Pancreas (tissue), 10 donors: ENCODE measurements at regions not wholly inside any gene's neighbourhood (a gene's known extent, or its start where the extent isn't known, plus 50 kb on each side); places are given as distances from the start of the nearest gene placed in this dataset.

Experiments used
- ATAC-seq, 4 donors: fragments of 200-7000 bp; cut with Tn5 transposase; one replicate each; pipeline versions ENCODE4 v1.8.0 to v1.9.1; 2020; ENCODE audit warnings: mild to moderate bottlenecking in 4 of 4, moderate library complexity in 4 of 4
- DNase-seq, 6 donors: peaks; one replicate each; pipeline ENCODE4 v3.0.0-alpha.2; 2020
- FAIRE-seq: peaks from 2 replicates; lab custom pipeline; 2012; peaks lifted over from hg19 to GRCh38; lab: Jason Lieb, UNC
- H3K27ac ChIP-seq, 4 donors: fragments of 200-600 bp; sonication (generic); 1 replicate in 3 of 4; 2 replicates in 1 of 4; pipeline versions ENCODE4 v1.5.0 to v1.8.0; 2020
- H3K27me3 ChIP-seq, 4 donors: fragments of 200-600 bp; one replicate each; pipeline ENCODE4 v1.8.0; 2021
- H3K36me3 ChIP-seq, 3 donors: fragments of 200-600 bp; sonication (generic) in 1 of 3; one replicate each; pipeline versions ENCODE4 v1.5.0 to v1.8.0; 2020 to 2021
- H3K4me1 ChIP-seq, 3 donors: fragments of 200-600 bp; one replicate each; pipeline ENCODE4 v1.8.0; 2021
- H3K4me3 ChIP-seq, 4 donors: fragments of 200-600 bp; sonication (generic) in 2 of 4; one replicate each; pipeline versions ENCODE4 v1.5.0 to v1.8.0; 2020 to 2021
- H3K9me3 ChIP-seq, 4 donors: fragments of 200-600 bp; one replicate each; pipeline ENCODE4 v1.8.0; 2021
- CTCF ChIP-seq, 4 donors: fragments of 200-600 bp; sonication (generic) in 3 of 4; IDR thresholded peaks; one replicate each; pipeline versions ENCODE4 v1.5.0 to v1.8.0; 2021; ENCODE audit warnings: antibody characterized with exemption in 4 of 4
- WGBS, 2 donors: extraction: QIAGEN DNeasy Blood & Tissue Kit; methylation state at CpG; one replicate each; pipeline ENCODE4 v1.1.7; 2013; 5-methylcytosine and 5-hydroxymethylcytosine counted together
- intact Hi-C, 3 donors: fragments of 100-400 bp; cut with DNase I; formaldehyde crosslinking; loops; one replicate each; pipeline versions ENCODE4 v1.11.1 to v1.14.2; 2022
- donor health status: healthy with polysubstance abuse.
- donor health status: DM: no; HTN: no; CAD: no; lungs with moderate emphysema.
- donor health status: DM: no; HTN: no; CAD: no.
- donor health status: control.
- donor health status: control.
- donor health status: Bipolar disorder and iron deficiency.
- donor health status: DM: yes; HTN: yes; CAD: no.
- donor health status: DM: no; HTN: no; CAD: no.
- donor health status: DM: no; HTN: no; CAD: no.
- donor health status: DM: yes; HTN: yes; CAD: no.

- no peak for ATAC-seq
- Histone ChIP-seq H3K4me1 (no peaks in the 10 kb centered on the region), H3K4me3 (no peak overlapping the region), H3K27ac (no peak overlapping the region), H3K27me3 (no peaks in the 10 kb centered on the region), H3K36me3 (no peaks in the 10 kb centered on the region), H3K9me3 (no peaks in the 10 kb centered on the region)
- TF ChIP-seq CTCF (IDR thresholded peaks at IDR 0.05): no peak
- intact Hi-C loops: no loop called here
- no peak for DNase-seq
- WGBS, 2 donors: 60 to 67% methylated on average over 3 of the region's 3 CpGs
- FAIRE-seq: no peak
Observed at GRCh38 chr17:71063559-71063958, 894.2 kb downstream of the KCNJ2 start.

DNA sequence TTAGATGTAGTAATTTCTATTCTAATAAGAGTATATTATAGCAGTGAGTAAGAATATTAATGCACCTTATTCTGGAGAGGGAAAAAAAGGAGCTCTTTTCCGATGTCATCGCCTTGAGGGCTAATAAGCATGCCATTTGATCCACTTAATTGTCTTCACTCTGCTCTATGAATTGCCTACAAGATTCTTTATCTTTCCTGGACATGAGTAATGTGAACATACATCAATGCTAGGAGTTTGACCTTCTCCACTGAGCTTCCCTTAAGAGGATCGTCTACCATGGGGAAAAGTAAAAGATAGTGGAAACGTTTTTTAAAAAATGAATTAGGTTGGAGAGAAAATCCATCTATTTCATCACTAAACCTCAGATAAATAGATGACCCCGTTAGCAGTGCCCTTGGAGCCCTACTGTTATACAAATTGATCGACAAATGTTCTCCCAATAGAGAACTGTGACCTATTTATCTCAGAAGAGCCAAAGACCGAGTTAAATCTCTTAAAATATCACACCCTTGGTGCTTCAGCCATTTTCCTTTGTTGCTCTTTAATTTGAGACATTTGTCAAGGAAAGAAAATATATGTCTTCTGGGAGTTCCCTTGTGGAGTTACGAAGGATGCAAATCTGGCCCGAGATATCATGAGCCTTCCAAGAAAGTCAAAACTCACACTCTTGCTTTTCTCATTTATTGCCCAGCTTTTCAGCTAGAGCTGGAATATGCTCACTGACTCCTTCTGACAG lies 898.5 kb downstream of the KCNJ2 start:
- Histone ChIP-seq H3K4me1 (no peaks in the 10 kb centered on the region), H3K36me3 (no peaks in the 10 kb centered on the region), H3K9me3 (no peaks in the 10 kb centered on the region), H3K27me3 (no peaks in the 10 kb centered on the region), H3K27ac (no peak overlapping the region), H3K4me3 (no peak overlapping the region)
- no peak for DNase-seq
- no peak for TF ChIP-seq CTCF (IDR thresholded peaks at IDR 0.05)
- WGBS, 2 donors: 68 to 78% methylated on average over 9 of the region's 9 CpGs
- FAIRE-seq: no peak
- intact Hi-C loops: no loop called here
- no peak for ATAC-seq

DNA sequence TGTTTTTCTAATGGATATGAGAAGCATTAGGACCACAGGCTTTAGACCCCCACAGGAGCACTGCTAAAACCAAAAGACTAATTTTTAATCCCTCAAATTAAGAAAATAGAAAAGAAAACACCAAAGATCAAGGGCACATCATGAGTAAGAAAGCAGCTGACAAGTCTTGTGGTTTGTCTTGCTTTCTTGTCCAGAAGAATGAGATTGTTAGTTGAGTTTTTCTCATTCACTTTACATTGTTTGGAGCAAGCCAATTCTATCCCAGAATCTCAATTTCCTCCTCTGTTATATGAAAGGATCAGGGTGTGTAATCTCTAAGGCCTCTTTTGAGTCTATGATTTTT lies 899.0 kb downstream of the KCNJ2 start:
- Histone ChIP-seq H3K9me3 (no peaks in the 10 kb centered on the region), H3K27me3 (no peaks in the 10 kb centered on the region), H3K4me3 (no peak overlapping the region), H3K36me3 (no peaks in the 10 kb centered on the region), H3K27ac (no peak overlapping the region), H3K4me1 (no peaks in the 10 kb centered on the region)
- no peak for TF ChIP-seq CTCF (IDR thresholded peaks at IDR 0.05)
- intact Hi-C loops: no loop called here
- ATAC-seq (no peak), FAIRE-seq (no peak), DNase-seq (no peak)

DNA sequence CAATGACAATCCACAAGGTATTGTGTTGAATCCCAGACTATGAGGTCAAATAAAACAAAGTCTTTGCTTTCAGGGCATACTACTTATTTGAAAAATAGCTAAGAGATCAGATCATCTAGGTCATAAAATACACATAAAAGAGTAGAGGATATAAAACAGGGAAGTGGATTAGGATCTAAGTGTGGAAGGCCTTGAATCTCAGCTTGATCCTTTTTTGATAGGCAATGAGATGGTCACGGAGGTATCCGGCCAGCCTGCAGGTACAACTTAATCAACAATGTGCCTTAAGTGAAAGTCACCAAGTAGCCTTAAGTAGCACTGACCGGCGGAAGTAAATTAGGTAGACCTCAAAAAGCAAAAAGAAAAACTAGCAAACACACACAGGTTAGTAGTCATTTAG lies 901.7 kb downstream of the KCNJ2 start:
- FAIRE-seq (no peak), ATAC-seq (no peak), DNase-seq (no peak)
- TF ChIP-seq CTCF (IDR thresholded peaks at IDR 0.05): no peak
- no peak overlapping the region for H3K4me3 ChIP-seq
- 89 to 96% methylated on average over 4 of the region's 4 CpGs for WGBS, 2 donors
- no peaks in the 10 kb centered on the region for H3K36me3 ChIP-seq
- no peaks in the 10 kb centered on the region for H3K9me3 ChIP-seq
- H3K27ac ChIP-seq: no peak overlapping the region
- H3K4me1 ChIP-seq: no peaks in the 10 kb centered on the region
- no peaks in the 10 kb centered on the region for H3K27me3 ChIP-seq
- intact Hi-C loops: no loop called here

- no peaks in the 10 kb centered on the region for H3K27me3 ChIP-seq
- no peaks in the 10 kb centered on the region for H3K9me3 ChIP-seq
- H3K4me1 ChIP-seq: no peaks in the 10 kb centered on the region
- no peak for DNase-seq
- no peak overlapping the region for H3K27ac ChIP-seq
- no peak for ATAC-seq
- FAIRE-seq: no peak
- 83 to 93% methylated on average over 10 of the region's 10 CpGs for WGBS, 2 donors
- intact Hi-C loops: no loop called here
- no peaks in the 10 kb centered on the region for H3K36me3 ChIP-seq
- H3K4me3 ChIP-seq: no peak overlapping the region
- no peak for TF ChIP-seq CTCF (IDR thresholded peaks at IDR 0.05)
Observed at GRCh38 chr17:71071837-71072236, 902.5 kb downstream of the KCNJ2 start.
